NCI-H1436 (cell line): ENCODE measurements at regions not wholly inside any gene's neighbourhood (a gene's known extent, or its start where the extent isn't known, plus 50 kb on each side); places are given as distances from the start of the nearest gene placed in this dataset.
"Not testable (repeated sequence)": the region's sequence is repeated elsewhere in the genome, so short reads cannot be mapped to it uniquely, and the experiment has no call there.

Experiments used
- DNase-seq: peaks from one replicate; lab custom pipeline; 2025; lab: John Stamatoyannopoulos, UW

GRCh38 chr12:119931402-119931801, 54.3 kb upstream of the CIT start:
- no peak for DNase-seq

- DNase-seq, result no peak
These were observed 55.8 kb upstream of the CIT start for GRCh38 chr12:119932921-119933320.

GRCh38 chr12:119934780-119935179, 54.3 kb upstream of the BICDL1 start:
- DNase-seq, result not testable (repeated sequence)

GRCh38 chr12:119936705-119937311, 52.2 kb upstream of the BICDL1 start:
- DNase-seq, result no peak

- DNase-seq, result peak; percentile 54
These were observed 50.9 kb upstream of the BICDL1 start for GRCh38 chr12:119938049-119938667.
